GM13977 (cell line): ENCODE measurements at regions not wholly inside any gene's neighbourhood (a gene's known extent, or its start where the extent isn't known, plus 50 kb on each side); places are given as distances from the start of the nearest gene placed in this dataset.

ENCODE experiments used
- DNase-seq: peaks from one replicate; pipeline ENCODE4 v3.0.0; 2012; ENCODE audit warnings: low spot score
- in situ Hi-C: fragments of 300-500 bp; cut with MboI; formaldehyde crosslinking; loops from one replicate; pipeline ENCODE4 v1.12.0; 2022; ENCODE audit warnings: low sequenced_read_pairs, low pct_unique_long_range_greater_than_20kb, mixed read lengths, inconsistent platforms; ENCODE audit not compliant: unreplicated experiment
- TF ChIP-seq, protein P1 (sequence below): IDR thresholded peaks from 2 replicates; pipeline ENCODE4 v1.5.1; 2012; ENCODE audit warnings: mild to moderate bottlenecking, control low read depth; ENCODE audit not compliant: insufficient read depth; ENCODE audit errors: extremely low read depth, missing control alignments

GRCh38 chr1:218081358-218081757 lies 203.7 kb upstream of the RRP15 start:
- in situ Hi-C loops, result no loop called here
- DNase-seq, result no peak
- TF ChIP-seq, protein P1, sequence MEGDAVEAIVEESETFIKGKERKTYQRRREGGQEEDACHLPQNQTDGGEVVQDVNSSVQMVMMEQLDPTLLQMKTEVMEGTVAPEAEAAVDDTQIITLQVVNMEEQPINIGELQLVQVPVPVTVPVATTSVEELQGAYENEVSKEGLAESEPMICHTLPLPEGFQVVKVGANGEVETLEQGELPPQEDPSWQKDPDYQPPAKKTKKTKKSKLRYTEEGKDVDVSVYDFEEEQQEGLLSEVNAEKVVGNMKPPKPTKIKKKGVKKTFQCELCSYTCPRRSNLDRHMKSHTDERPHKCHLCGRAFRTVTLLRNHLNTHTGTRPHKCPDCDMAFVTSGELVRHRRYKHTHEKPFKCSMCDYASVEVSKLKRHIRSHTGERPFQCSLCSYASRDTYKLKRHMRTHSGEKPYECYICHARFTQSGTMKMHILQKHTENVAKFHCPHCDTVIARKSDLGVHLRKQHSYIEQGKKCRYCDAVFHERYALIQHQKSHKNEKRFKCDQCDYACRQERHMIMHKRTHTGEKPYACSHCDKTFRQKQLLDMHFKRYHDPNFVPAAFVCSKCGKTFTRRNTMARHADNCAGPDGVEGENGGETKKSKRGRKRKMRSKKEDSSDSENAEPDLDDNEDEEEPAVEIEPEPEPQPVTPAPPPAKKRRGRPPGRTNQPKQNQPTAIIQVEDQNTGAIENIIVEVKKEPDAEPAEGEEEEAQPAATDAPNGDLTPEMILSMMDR, result no peak

GRCh38 chr1:218090459-218090858 lies 194.6 kb upstream of the RRP15 start:
- in situ Hi-C loops, result no loop called here
- DNase-seq, result no peak
- TF ChIP-seq, protein P1, result no peak

- in situ Hi-C loops, result no loop called here
- no peak for DNase-seq
These were observed 183.7 kb upstream of the RRP15 start for GRCh38 chr1:218101409-218101808.

GRCh38 chr1:218108034-218108433 lies 177.1 kb upstream of the RRP15 start:
- in situ Hi-C loops, result no loop called here
- TF ChIP-seq, protein P1, result no peak
- no peak for DNase-seq

More at GRCh38 chr1:218101409-218101808, 183.7 kb upstream of the RRP15 start:
- TF ChIP-seq, protein P1, result no peak

DNA sequence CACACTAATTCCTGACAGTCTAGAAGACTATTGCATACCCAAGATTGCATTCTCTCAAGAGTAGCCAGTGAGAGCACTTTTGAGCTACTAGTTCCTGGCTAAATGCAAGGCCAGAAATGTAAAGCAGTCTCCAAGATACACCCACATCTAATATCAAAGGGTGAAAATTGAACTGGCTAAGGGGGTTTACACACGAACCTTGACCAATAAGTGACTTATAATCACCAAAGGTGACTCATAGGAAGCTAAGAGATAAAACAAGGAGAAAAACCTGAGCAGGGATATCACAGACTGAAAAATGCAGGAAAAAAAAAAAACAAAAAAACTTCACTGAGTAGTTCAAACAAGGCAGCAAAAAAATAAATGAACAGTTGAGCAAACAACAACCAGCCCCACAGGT lies 172.2 kb upstream of the RRP15 start:
- in situ Hi-C loops, result no loop called here
- TF ChIP-seq, protein P1, result no peak

GRCh38 chr1:218123968-218124367 lies 161.1 kb upstream of the RRP15 start:
- TF ChIP-seq, protein P1, result no peak
- no peak for DNase-seq
- in situ Hi-C loops, result no loop called here

More for the DNA sequence above, 172.2 kb upstream of the RRP15 start:
- no peak for DNase-seq

DNA sequence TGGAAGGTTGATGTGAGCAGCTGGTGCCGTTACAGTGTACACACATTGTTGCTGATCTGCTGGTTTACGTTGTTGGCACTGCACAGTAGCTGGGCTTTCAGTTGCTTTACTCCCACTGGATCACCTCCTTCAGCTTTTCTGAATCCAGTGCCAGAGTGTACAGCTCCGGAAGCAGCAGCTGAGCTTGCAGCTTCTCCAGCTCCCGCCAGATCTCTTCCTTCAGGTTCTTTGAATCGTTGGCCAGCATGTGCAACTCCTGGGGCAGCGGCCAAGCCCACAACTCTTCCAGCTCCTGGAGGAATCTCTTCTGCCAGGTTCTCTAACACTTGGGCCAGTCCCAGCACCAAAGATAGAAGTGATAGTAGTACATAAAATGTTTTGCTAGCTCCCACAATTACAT lies 149.7 kb upstream of the RRP15 start:
- TF ChIP-seq, protein P1, result no peak
- in situ Hi-C loops, result no loop called here
- no peak for DNase-seq
